Glomerular endothelial cell (primary cell): ENCODE measurements at regions not wholly inside any gene's neighbourhood (a gene's known extent, or its start where the extent isn't known, plus 50 kb on each side); places are given as distances from the start of the nearest gene placed in this dataset.

Experiments used
- DNase-seq: peaks from one replicate; pipeline ENCODE4 v3.0.0-alpha.2; 2011; ENCODE audit warnings: low read depth, low spot score; ENCODE audit errors: extremely low read depth

GRCh38 chr11:115673720-115674119 is 169.5 kb upstream of the CADM1 start:
- DNase-seq: no peak

- DNase-seq: no peak
These were observed 168.8 kb upstream of the CADM1 start for GRCh38 chr11:115672999-115673411.

- DNase-seq: no peak
These were observed 168.2 kb upstream of the CADM1 start for GRCh38 chr11:115672412-115672811.

- DNase-seq: no peak
These were observed 166.5 kb upstream of the CADM1 start for GRCh38 chr11:115670538-115671205.

GRCh38 chr11:115665958-115666357 is 161.7 kb upstream of the CADM1 start:
- DNase-seq: no peak

GRCh38 chr11:115665175-115665821 is 161.1 kb upstream of the CADM1 start:
- no peak for DNase-seq

GRCh38 chr11:115664313-115664712 is 160.1 kb upstream of the CADM1 start:
- no peak for DNase-seq

GRCh38 chr11:115663790-115664189 is 159.6 kb upstream of the CADM1 start:
- DNase-seq: no peak

- no peak for DNase-seq
These were observed 156.0 kb upstream of the CADM1 start for GRCh38 chr11:115660030-115660805.

- DNase-seq: no peak
These were observed 155.1 kb upstream of the CADM1 start for GRCh38 chr11:115659061-115659963.

- no peak for DNase-seq
These were observed 153.4 kb upstream of the CADM1 start for GRCh38 chr11:115657586-115657985.

GRCh38 chr11:115656669-115657068 is 152.5 kb upstream of the CADM1 start:
- no peak for DNase-seq

GRCh38 chr11:115656041-115656440 is 151.8 kb upstream of the CADM1 start:
- no peak for DNase-seq

GRCh38 chr11:115654792-115655191 is 150.6 kb upstream of the CADM1 start:
- DNase-seq: no peak

- DNase-seq: no peak
These were observed 149.7 kb upstream of the CADM1 start for GRCh38 chr11:115653926-115654325.

GRCh38 chr11:115653076-115653475 is 148.9 kb upstream of the CADM1 start:
- no peak for DNase-seq

GRCh38 chr11:115652496-115652895 is 148.3 kb upstream of the CADM1 start:
- no peak for DNase-seq

GRCh38 chr11:115652094-115652493 is 147.9 kb upstream of the CADM1 start:
- DNase-seq: no peak

- no peak for DNase-seq
These were observed 145.2 kb upstream of the CADM1 start for GRCh38 chr11:115649461-115649860.

GRCh38 chr11:115645631-115646317 is 141.6 kb upstream of the CADM1 start:
- DNase-seq: no peak
